LHCN-M2 (cell line): ENCODE measurements at regions not wholly inside any gene's neighbourhood (a gene's known extent, or its start where the extent isn't known, plus 50 kb on each side); places are given as distances from the start of the nearest gene placed in this dataset.

ENCODE experiments used
- DNase-seq: peaks from one replicate; pipeline ENCODE4 v3.0.0-alpha.2; 2012; ENCODE audit warnings: low read depth

DNA sequence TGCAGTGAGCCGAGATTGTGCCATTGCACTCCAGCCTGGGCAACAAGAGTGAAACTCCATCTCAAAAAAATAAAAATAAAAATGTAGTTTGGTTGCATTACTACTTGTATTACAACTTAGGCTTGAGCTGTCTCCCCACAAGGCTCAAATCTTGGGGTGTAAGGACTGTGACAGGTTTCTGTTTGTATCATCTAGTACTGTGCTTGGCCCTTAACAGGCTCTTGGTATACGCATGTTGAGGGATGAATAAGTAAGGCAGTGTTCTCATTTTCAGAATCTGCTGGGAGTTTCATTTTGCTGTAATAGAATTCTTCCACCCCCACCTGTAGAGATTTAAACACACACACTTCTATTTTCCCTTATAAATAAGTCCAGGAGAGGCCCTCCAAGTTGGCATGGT lies 289.4 kb upstream of the EEF2KMT start:
- no peak for DNase-seq

DNA sequence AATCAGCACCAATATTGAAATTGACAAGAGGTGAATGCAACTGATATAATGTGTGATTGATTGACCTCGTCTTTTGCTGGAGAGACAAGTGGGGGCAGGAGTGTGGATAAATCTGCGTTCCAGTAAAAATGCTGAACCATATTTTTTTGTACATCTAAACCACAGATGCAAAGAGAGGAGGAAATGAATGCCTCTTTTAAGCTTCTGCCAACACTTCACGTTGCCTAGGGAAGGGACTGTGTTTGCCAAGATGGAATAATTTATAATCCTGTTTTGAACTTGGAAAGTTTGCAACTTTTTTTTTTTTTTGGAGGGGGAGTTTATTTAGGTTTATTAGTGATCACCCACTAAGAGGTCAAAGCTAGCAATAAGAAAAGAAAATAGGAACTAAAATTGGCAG lies 288.2 kb upstream of the EEF2KMT start:
- DNase-seq, result no peak

DNA sequence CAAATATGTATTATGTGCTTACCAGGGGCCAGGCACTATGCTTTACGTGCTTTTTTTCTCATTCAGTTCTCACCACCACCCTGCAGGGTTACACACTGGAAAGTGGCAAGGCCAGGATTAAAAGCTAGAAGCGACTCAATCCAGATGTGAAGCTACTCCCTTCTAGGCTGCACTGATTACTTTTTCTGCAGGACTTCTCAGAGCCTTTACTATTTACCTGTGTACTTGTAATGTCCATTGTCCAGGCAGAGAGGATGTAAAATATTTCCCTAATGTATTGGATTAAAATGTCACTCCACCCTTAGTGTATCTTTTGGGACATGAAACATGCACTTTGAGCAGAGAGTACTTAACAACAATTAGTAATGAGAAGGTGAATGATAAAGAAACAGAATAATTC lies 287.5 kb upstream of the EEF2KMT start:
- DNase-seq, result no peak

GRCh38 chr16:5383737-5384136 lies 286.1 kb upstream of the EEF2KMT start:
- no peak for DNase-seq

- DNase-seq, result no peak
Measured at GRCh38 chr16:5382484-5382883, 284.9 kb upstream of the EEF2KMT start.

- no peak for DNase-seq
Measured at GRCh38 chr16:5381481-5381880, 283.9 kb upstream of the EEF2KMT start.

DNA sequence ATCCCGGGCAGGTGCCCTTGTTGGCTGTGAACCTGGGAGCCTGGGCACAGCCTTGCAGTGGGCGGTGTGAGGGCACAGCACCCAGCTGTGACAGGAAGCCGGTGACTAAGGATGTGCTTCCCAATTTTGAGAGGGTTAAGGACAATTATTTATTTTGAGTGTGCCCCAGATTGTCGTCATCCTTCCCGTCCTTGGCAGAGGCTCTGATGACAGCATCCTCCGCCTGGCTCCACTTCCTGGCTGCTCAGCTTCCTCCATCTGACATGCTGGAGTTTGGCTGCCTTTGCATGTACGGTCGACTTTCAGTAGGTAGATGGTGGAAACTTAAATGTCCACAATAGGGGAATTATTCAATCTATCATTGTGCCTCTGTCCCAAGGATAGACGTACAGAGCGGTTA lies 282.4 kb upstream of the EEF2KMT start:
- no peak for DNase-seq

DNA sequence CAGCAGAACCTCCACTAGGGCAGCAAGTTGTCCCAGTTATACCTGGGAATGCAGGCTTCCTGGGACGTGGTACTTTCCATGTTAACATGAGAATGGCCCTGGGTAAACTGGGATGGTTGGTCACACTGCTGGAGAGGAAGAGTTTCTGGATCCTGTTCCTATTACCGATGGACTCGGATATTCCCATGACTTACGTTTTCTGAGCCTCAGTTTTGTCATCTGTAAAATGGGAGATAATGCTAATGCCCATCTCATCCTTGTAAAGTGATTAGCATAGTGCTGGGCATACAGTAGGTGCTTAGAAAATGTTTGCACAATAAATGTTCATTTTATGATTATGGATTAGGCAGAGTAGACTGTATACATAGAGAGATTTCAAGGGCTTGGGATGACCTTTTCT lies 280.9 kb upstream of the EEF2KMT start:
- DNase-seq, result no peak

DNA sequence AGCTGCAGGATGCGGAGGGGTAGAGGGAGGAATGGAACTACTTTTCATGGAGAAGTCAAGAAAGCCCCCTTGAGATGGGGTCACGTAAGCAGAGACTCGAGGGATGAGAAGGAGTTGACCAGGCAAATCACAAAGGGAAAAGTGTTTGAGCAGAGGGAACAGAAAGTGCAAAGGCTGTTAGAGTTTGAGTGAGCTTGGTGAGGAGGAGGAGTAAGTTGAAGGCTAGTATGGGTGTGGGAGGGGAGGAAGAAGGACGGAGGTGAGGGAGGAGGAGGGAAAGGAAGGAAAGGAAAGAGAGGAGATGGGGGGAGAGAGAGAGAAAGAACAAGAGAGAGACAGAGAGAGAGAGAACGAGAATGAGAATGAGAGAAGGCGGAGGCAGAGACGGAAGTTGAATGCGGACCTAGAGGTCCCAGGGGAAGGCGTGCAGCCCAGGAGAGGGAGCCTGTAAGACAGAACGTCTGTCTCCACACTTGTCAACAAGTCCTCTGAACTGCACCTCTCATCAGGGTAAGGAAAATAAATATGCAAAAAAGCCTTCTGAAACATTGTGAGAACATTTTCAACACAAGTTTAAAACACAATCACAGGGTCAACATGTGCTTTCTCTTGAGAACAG lies 279.8 kb upstream of the EEF2KMT start:
- no peak for DNase-seq

- no peak for DNase-seq
Measured at GRCh38 chr16:5374184-5374583, 276.6 kb upstream of the EEF2KMT start.

- no peak for DNase-seq
Measured at GRCh38 chr16:5367951-5368350, 270.4 kb upstream of the EEF2KMT start.

- no peak for DNase-seq
Measured at GRCh38 chr16:5366126-5366525, 268.5 kb upstream of the EEF2KMT start.

DNA sequence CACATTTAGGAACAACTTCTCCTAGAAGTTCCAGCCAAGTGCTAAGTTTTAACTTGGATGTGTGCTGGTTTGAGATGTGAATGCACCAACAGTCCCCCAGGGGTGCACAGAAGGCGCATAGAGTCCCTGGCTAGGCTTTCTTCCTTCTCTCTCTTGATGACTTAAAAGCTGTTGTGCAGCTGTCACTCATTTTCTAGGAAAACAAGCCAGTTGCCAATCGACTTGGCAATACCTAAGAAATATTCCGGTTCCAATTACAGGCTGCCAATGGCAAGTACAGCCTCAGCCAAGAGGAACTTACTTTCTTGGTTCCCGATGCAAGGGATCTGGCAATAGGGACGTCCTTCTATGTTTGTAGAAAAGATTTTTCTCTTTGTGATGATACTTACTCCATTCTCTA lies 266.6 kb upstream of the EEF2KMT start:
- DNase-seq, result no peak

- no peak for DNase-seq
Measured at GRCh38 chr16:5361322-5361721, 263.7 kb upstream of the EEF2KMT start.

GRCh38 chr16:5354645-5355044 lies 257.1 kb upstream of the EEF2KMT start:
- no peak for DNase-seq

GRCh38 chr16:5349670-5350517 lies 252.3 kb upstream of the EEF2KMT start:
- no peak for DNase-seq

DNA sequence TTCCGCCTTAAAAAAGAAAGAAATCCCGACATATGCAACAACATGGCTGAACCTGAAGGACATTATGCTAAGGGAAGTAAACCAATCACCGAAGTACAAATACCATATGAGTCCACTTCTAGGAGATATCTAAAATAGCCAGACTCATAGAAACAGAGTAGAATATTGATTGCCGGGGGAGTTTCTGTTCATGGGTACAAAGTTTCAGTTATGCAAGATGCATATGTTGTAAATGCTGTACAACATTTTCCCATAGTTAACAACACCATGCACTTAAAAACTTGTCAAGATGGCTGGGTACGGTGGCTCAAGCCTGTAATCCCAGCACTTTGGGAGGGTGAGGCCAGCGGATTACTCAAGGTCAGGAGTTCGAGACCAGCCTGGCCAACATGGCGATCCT lies 251.5 kb upstream of the EEF2KMT start:
- no peak for DNase-seq

- DNase-seq, result no peak
Measured at GRCh38 chr16:5347561-5347960, 250.0 kb upstream of the EEF2KMT start.

- DNase-seq, result no peak
Measured at GRCh38 chr16:5336941-5337340, 239.3 kb upstream of the EEF2KMT start.

DNA sequence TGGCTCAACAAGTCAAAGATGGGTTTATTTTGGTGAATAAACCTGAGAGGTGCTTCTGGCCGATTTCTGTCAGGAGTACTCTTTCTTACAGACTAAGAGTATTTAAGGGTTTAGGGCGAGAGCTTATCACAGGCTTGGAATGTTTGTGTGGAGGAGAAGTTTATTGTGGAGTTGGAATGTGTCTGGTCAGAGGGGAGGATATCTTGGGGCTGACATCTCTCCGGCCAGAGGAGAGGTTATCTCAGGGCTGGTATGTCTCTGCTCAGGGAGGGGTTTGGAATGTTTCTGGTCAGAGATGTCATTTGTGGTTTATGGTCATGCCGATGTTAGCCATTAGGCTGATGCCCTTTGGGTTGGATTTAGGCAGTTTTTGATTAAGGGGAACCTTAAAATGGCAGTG lies 236.4 kb upstream of the EEF2KMT start:
- no peak for DNase-seq

GRCh38 chr16:5333126-5333525 lies 235.5 kb upstream of the EEF2KMT start:
- DNase-seq, result no peak

- no peak for DNase-seq
Measured at GRCh38 chr16:5330058-5330457, 232.5 kb upstream of the EEF2KMT start.

- no peak for DNase-seq
Measured at GRCh38 chr16:5328546-5328945, 231.0 kb upstream of the EEF2KMT start.
